IMR-90 (cell line): ENCODE measurements at regions not wholly inside any gene's neighbourhood (a gene's known extent, or its start where the extent isn't known, plus 50 kb on each side); places are given as distances from the start of the nearest gene placed in this dataset.

Source experiments
- ATAC-seq: fragments of 200-7000 bp; cut with Tn5 transposase; 2 replicates; pipeline ENCODE4 v1.9.1; 2020; ENCODE audit warnings: low read depth, mild to moderate bottlenecking, moderate library complexity
- BruUV-seq: library from RNA; stranded (reverse); fragments of 400-500 nt; replicated peaks from 2 replicates; lab custom pipeline; 2021; lab: Mats Ljungman, UMichigan
- CTCF ChIA-PET: fragments of 300-600 bp; formaldehyde crosslinking; extraction: SDS; loops from one replicate; lab custom pipeline; 2021; ENCODE audit warnings: antibody characterized with exemption; lab: Yijun Ruan, JAX
- POLR2A ChIA-PET: fragments of 300-600 bp; sonication (Branson Sonifier 250); formaldehyde crosslinking; loops from one replicate; lab custom pipeline; 2022; ENCODE audit warnings: antibody characterized with exemption; ENCODE audit not compliant: unreplicated experiment; lab: Charles Lee
- DNase-seq: peaks from one replicate; pipeline ENCODE4 v3.0.0; 2013
- H2AFZ ChIP-seq: replicated peaks from 2 replicates; pipeline ENCODE3; 2013; ENCODE audit warnings: low read length, mild to moderate bottlenecking; ENCODE audit not compliant: poor library complexity
- H2AK5ac ChIP-seq: 2 replicates; pipeline ENCODE4 v1.6.1; 2013; ENCODE audit warnings: low read depth, low read length, inconsistent platforms
- H2AK9ac ChIP-seq: replicated peaks from 2 replicates; pipeline ENCODE3; 2013; ENCODE audit warnings: mild to moderate bottlenecking, low read depth, low read length, moderate library complexity; ENCODE audit not compliant: poor library complexity
- H2BK120ac ChIP-seq: 2 replicates; pipeline ENCODE4 v1.6.1; 2013; ENCODE audit warnings: low read depth, low read length, inconsistent platforms
- H2BK15ac ChIP-seq: 3 replicates; pipeline ENCODE4 v1.6.1; 2013; ENCODE audit warnings: low read depth, low read length, inconsistent platforms
- H2BK20ac ChIP-seq: 2 replicates; pipeline ENCODE4 v1.6.1; 2013; ENCODE audit warnings: low read depth, mild to moderate bottlenecking, inconsistent platforms, low read length, moderate library complexity
- H2BK5ac ChIP-seq: 2 replicates; pipeline ENCODE4 v1.6.1; 2013; ENCODE audit warnings: mild to moderate bottlenecking, low read depth, low read length, inconsistent platforms; ENCODE audit not compliant: poor library complexity, severe bottlenecking
- H3K14ac ChIP-seq: replicated peaks from 2 replicates; pipeline ENCODE4 v1.6.1; 2013; ENCODE audit warnings: low read depth, low read length, inconsistent platforms
- H3K18ac ChIP-seq: 2 replicates; pipeline ENCODE4 v1.6.1; 2013; ENCODE audit warnings: low read depth, low read length, control low read depth
- H3K23ac ChIP-seq: 2 replicates; pipeline ENCODE4 v1.6.1; 2013; ENCODE audit warnings: low read depth, low read length, inconsistent platforms
- H3K27ac ChIP-seq: 2 replicates; pipeline ENCODE4 v1.5.1; 2013; ENCODE audit warnings: mild to moderate bottlenecking, control low read depth, low read length; ENCODE audit not compliant: insufficient read depth
- H3K27me3 ChIP-seq: 2 replicates; pipeline ENCODE4 v1.6.1; 2013; ENCODE audit warnings: low read length; ENCODE audit not compliant: control insufficient read depth, insufficient read depth
- H3K36me3 ChIP-seq: 2 replicates; pipeline ENCODE4 v1.6.1; 2013; ENCODE audit warnings: low read length, mixed read lengths; ENCODE audit not compliant: control insufficient read depth, insufficient read depth
- H3K4ac ChIP-seq: 2 replicates; pipeline ENCODE4 v1.6.1; 2013; ENCODE audit warnings: low read depth, low read length, inconsistent platforms
- H3K4me1 ChIP-seq: 2 replicates; pipeline ENCODE4 v1.6.1; 2013; ENCODE audit warnings: low read length, mixed read lengths; ENCODE audit not compliant: control insufficient read depth, insufficient read depth
- H3K4me2 ChIP-seq: 2 replicates; pipeline ENCODE4 v1.6.1; 2013; ENCODE audit warnings: low read depth, mild to moderate bottlenecking, control low read depth, low read length, moderate library complexity
- H3K4me3 ChIP-seq: 2 replicates; pipeline ENCODE4 v1.5.1; 2013; ENCODE audit warnings: low read depth, mild to moderate bottlenecking, control low read depth, low read length, moderate library complexity; ENCODE audit not compliant: insufficient read depth
- H3K56ac ChIP-seq: 2 replicates; pipeline ENCODE4 v1.6.1; 2013; ENCODE audit warnings: low read length, inconsistent platforms; ENCODE audit not compliant: insufficient read depth; ENCODE audit errors: extremely low read depth
- H3K79me1 ChIP-seq, 2 experiments: 2 replicates each; pipeline ENCODE4 v1.6.1; 2013; ENCODE audit warnings: low read length in 2 of 2, inconsistent platforms in 1 of 2, low read depth in 1 of 2
- H3K9ac ChIP-seq: 2 replicates; pipeline ENCODE4 v1.6.1; 2013; ENCODE audit warnings: low read depth, low read length, control low read depth
- H3K9me1 ChIP-seq: 2 replicates; pipeline ENCODE4 v1.6.1; 2013; ENCODE audit warnings: low read length, inconsistent platforms; ENCODE audit not compliant: insufficient read depth
- H3K9me3 ChIP-seq: 2 replicates; pipeline ENCODE4 v1.6.1; 2013; ENCODE audit warnings: low read length; ENCODE audit not compliant: control insufficient read depth, insufficient read depth
- H4K20me1 ChIP-seq: 2 replicates; pipeline ENCODE4 v1.6.1; 2013; ENCODE audit warnings: low read length, inconsistent platforms; ENCODE audit not compliant: insufficient read depth
- H4K5ac ChIP-seq: 2 replicates; pipeline ENCODE4 v1.6.1; 2013; ENCODE audit warnings: mild to moderate bottlenecking, low read depth, low read length, control low read depth
- H4K8ac ChIP-seq, 2 experiments: 2 replicates each; pipeline ENCODE4 v1.6.1; 2013; ENCODE audit warnings: low read depth in 2 of 2, low read length in 2 of 2, control low read depth in 1 of 2, inconsistent platforms in 1 of 2
- H4K91ac ChIP-seq: 2 replicates; pipeline ENCODE4 v1.6.1; 2013; ENCODE audit warnings: low read depth, low read length, inconsistent platforms; ENCODE audit not compliant: insufficient read depth
- CHD1 ChIP-seq: IDR thresholded peaks from 2 replicates; pipeline ENCODE4 v1.6.1; 2012; ENCODE audit warnings: low read depth, low read length, improper control_type of control experiment
- CTCF ChIP-seq: conservative IDR thresholded peaks from 2 replicates; pipeline ENCODE4 v1.5.1; 2012; ENCODE audit warnings: mild to moderate bottlenecking, low read depth, low read length, improper control_type of control experiment
- MAFK ChIP-seq: IDR thresholded peaks from 2 replicates; pipeline ENCODE4 v1.6.1; 2012; ENCODE audit warnings: low read depth, low read length, improper control_type of control experiment
- MXI1 ChIP-seq: IDR thresholded peaks from 2 replicates; pipeline ENCODE4 v1.6.1; 2012; ENCODE audit warnings: low read depth, mild to moderate bottlenecking, low read length, moderate library complexity, borderline replicate concordance
- NFE2L2 ChIP-seq: fragments of 150-350 bp; IDR thresholded peaks from 2 replicates; pipeline ENCODE4 v1.6.1; 2016; ENCODE audit warnings: low read depth, mild to moderate bottlenecking, low read length
- POLR2A ChIP-seq: IDR thresholded peaks from 2 replicates; pipeline ENCODE4 v1.6.1; 2012; ENCODE audit warnings: mild to moderate bottlenecking, low read depth, low read length
- RCOR1 ChIP-seq: IDR thresholded peaks from 2 replicates; pipeline ENCODE4 v1.6.1; 2012; ENCODE audit warnings: mild to moderate bottlenecking, low read length, improper control_type of control experiment; ENCODE audit not compliant: insufficient replicate concordance
- RFX5 ChIP-seq: IDR thresholded peaks from 2 replicates; pipeline ENCODE4 v1.8.0; 2012; ENCODE audit warnings: low read depth, mild to moderate bottlenecking, low read length, moderate library complexity
- SMC3 ChIP-seq: fragments of 150-350 bp; IDR thresholded peaks from 2 replicates; pipeline ENCODE4 v1.6.1; 2016; ENCODE audit warnings: low read depth, mild to moderate bottlenecking, antibody characterized with exemption, low read length, moderate library complexity
- WGBS, 2 experiments: methylation state at CpG; one replicate each; pipeline versions ENCODE4 v1.1.5 to v1.1.7; 2013; ENCODE audit warnings: missing lambda C conversion rate in 2 of 2; ENCODE audit not compliant: insufficient read length in 1 of 2; ENCODE audit errors: extremely low coverage in 2 of 2; 5-methylcytosine and 5-hydroxymethylcytosine counted together
- dilution Hi-C: fragments of 300-500 bp; cut with HindIII; formaldehyde crosslinking; loops from one replicate; pipeline ENCODE4 v1.14.3; 2018; ENCODE audit warnings: low sequenced_read_pairs; ENCODE audit not compliant: unreplicated experiment
- in situ Hi-C: fragments of 300-500 bp; cut with MboI; formaldehyde crosslinking; loops from 3 replicates; pipeline ENCODE4 v1.14.3; 2019; ENCODE audit warnings: low sequenced_read_pairs, inconsistent platforms, mixed read lengths
- intact Hi-C: fragments of 100-400 bp; cut with micrococcal nuclease; formaldehyde crosslinking; loops from 2 replicates; pipeline ENCODE4 v1.10.0; 2022
- TF ChIP-seq, protein P1 (sequence below): fragments of 150-350 bp; IDR thresholded peaks from 2 replicates; pipeline ENCODE4 v1.6.1; 2016; ENCODE audit warnings: low read depth, mild to moderate bottlenecking, low read length, moderate library complexity, borderline replicate concordance
- TF ChIP-seq, protein P2 (sequence below): fragments of 150-350 bp; IDR thresholded peaks from 2 replicates; pipeline ENCODE4 v1.6.1; 2017; ENCODE audit warnings: mild to moderate bottlenecking, antibody characterized with exemption, low read length, low read depth

DNA sequence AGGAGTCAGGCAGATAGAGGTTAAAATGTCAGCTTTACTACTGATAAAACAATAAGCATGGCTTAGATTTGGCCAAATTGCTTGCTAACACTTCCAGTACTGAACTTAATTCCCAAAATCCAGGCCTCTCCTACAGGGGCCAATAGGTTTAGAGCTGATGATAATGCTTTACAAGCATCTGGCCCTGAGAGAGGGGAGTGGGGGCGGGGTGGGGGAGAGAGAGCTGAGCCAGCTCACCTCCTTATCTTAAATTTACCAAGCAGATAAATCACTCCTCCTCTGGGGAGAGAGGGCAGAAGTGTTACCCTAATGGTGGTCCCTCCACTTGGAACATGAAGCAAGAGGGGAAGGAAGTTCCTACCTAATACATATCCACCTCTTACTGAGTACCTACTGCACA is 182.2 kb upstream of the CRY1 start:
- no TSS peak for BruUV-seq
- dilution Hi-C loops (no loop called here), in situ Hi-C loops (no loop called here), intact Hi-C loops (no loop called here)
- Histone ChIP-seq H3K4ac (no peak overlapping the region), H3K4me2 (no peak overlapping the region), H2BK5ac (no peak overlapping the region), H3K27ac (no peak overlapping the region), H3K4me3 (no peak overlapping the region), H3K4me1 (no peaks in the 10 kb centered on the region), H2AK9ac (no peak overlapping the region), H3K14ac (no peak overlapping the region), H3K9ac (no peak overlapping the region), H3K79me1 (no peaks in the 10 kb centered on the region), H2AFZ (no peak overlapping the region), H4K5ac (no peak overlapping the region), H4K91ac (no peak overlapping the region), H3K27me3 (no peaks in the 10 kb centered on the region), H2AK5ac (no peak overlapping the region), H2BK120ac (no peak overlapping the region), H2BK20ac (no peak overlapping the region), H3K9me3 (no peaks in the 10 kb centered on the region), H4K20me1 (no peaks in the 10 kb centered on the region), H3K36me3 (no peaks in the 10 kb centered on the region), H2BK15ac (no peak overlapping the region), H3K18ac (no peak overlapping the region), H3K56ac (no peak overlapping the region), H3K23ac (no peak overlapping the region), H4K8ac (no peak overlapping the region), H3K9me1 (no peaks in the 10 kb centered on the region)
- DNase-seq (no peak), ATAC-seq (no peak)
- ChIA-PET POLR2A (no interaction called here), CTCF (no interaction called here)
- no CpG with 5 or more reads among the region's 1 CpG for WGBS, 2 experiments
- TF ChIP-seq CHD1, result no peak
- no peak for TF ChIP-seq MAFK
- no peak for TF ChIP-seq MXI1
- no peak for TF ChIP-seq SMC3
- TF ChIP-seq CTCF, result no peak
- no peak for TF ChIP-seq RCOR1
- TF ChIP-seq, protein P1, sequence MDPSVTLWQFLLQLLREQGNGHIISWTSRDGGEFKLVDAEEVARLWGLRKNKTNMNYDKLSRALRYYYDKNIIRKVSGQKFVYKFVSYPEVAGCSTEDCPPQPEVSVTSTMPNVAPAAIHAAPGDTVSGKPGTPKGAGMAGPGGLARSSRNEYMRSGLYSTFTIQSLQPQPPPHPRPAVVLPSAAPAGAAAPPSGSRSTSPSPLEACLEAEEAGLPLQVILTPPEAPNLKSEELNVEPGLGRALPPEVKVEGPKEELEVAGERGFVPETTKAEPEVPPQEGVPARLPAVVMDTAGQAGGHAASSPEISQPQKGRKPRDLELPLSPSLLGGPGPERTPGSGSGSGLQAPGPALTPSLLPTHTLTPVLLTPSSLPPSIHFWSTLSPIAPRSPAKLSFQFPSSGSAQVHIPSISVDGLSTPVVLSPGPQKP, result no peak
- TF ChIP-seq RFX5, result no peak
- no peak for TF ChIP-seq POLR2A
- TF ChIP-seq, protein P2, sequence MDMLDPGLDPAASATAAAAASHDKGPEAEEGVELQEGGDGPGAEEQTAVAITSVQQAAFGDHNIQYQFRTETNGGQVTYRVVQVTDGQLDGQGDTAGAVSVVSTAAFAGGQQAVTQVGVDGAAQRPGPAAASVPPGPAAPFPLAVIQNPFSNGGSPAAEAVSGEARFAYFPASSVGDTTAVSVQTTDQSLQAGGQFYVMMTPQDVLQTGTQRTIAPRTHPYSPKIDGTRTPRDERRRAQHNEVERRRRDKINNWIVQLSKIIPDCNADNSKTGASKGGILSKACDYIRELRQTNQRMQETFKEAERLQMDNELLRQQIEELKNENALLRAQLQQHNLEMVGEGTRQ, result no peak
- no peak for TF ChIP-seq NFE2L2
